Astrocyte of the spinal cord (primary cell): ENCODE measurements at regions not wholly inside any gene's neighbourhood (a gene's known extent, or its start where the extent isn't known, plus 50 kb on each side); places are given as distances from the start of the nearest gene placed in this dataset.

Experiments
- DNase-seq: peaks from one replicate; pipeline ENCODE4 v3.0.0; 2011; ENCODE audit warnings: low read depth, low spot score
- H3K4me3 ChIP-seq: 2 replicates; pipeline ENCODE4 v1.5.1; 2011; ENCODE audit warnings: low read depth, mild to moderate bottlenecking, low read length, moderate library complexity
- CTCF ChIP-seq: IDR thresholded peaks from 2 replicates; pipeline ENCODE4 v1.5.1; 2012; ENCODE audit warnings: low read depth, mild to moderate bottlenecking, low read length, inconsistent platforms
- in situ Hi-C: cut with HindIII; loops from 2 replicates; pipeline ENCODE4 v1.10.0; 2017; ENCODE audit warnings: low sequenced_read_pairs

GRCh38 chr6:37097335-37097734 is 72.6 kb upstream of the PIM1 start:
- in situ Hi-C loops, result no loop called here
- no peak for DNase-seq
- TF ChIP-seq CTCF, result no peak
- H3K4me3 ChIP-seq, result no peak overlapping the region

- TF ChIP-seq CTCF, result no peak
- in situ Hi-C loops, result no loop called here
- H3K4me3 ChIP-seq, result no peak overlapping the region
- DNase-seq, result no peak
These were observed 70.5 kb upstream of the PIM1 start for GRCh38 chr6:37099442-37099841.

GRCh38 chr6:37100745-37101144 is 69.2 kb upstream of the PIM1 start:
- H3K4me3 ChIP-seq, result no peak overlapping the region
- in situ Hi-C loops, result no loop called here
- no peak for DNase-seq
- no peak for TF ChIP-seq CTCF

- in situ Hi-C loops, result no loop called here
- no peak for DNase-seq
- H3K4me3 ChIP-seq, result peak overlapping the region; percentile 41
- TF ChIP-seq CTCF, result no peak
These were observed 68.0 kb upstream of the PIM1 start for GRCh38 chr6:37101991-37102298.

GRCh38 chr6:37102299-37103168 is 67.4 kb upstream of the PIM1 start:
- in situ Hi-C loops, result no loop called here

More at GRCh38 chr6:37102299-37103168, 67.4 kb upstream of the PIM1 start:
- peak overlapping the region; percentile 41 for H3K4me3 ChIP-seq
- no peak for TF ChIP-seq CTCF
- peak; percentile 92 for DNase-seq
